Heart right ventricle (tissue), 16 donors: ENCODE measurements at regions not wholly inside any gene's neighbourhood (a gene's known extent, or its start where the extent isn't known, plus 50 kb on each side); places are given as distances from the start of the nearest gene placed in this dataset.

Experiments used
- ATAC-seq, 8 donors: fragments of 200-7000 bp; cut with Tn5 transposase; one replicate each; pipeline ENCODE4 v1.9.1; 2020; ENCODE audit warnings: mild to moderate bottlenecking in 8 of 8, moderate library complexity in 8 of 8, moderate number of reproducible peaks in 1 of 8
- DNase-seq, 2 donors: peaks; one replicate each; pipeline ENCODE4 v3.0.0-alpha.2; 2020
- H3K27ac ChIP-seq, 10 donors: fragments of 200-600 bp; sonication (generic) in 2 of 10; one replicate each; pipeline versions ENCODE4 v1.5.0 to v1.8.0; 2020 to 2022; ENCODE audit warnings: mild to moderate bottlenecking in 3 of 10
- H3K27me3 ChIP-seq, 7 donors: fragments of 200-600 bp; one replicate each; pipeline ENCODE4 v1.8.0; 2021 to 2022; ENCODE audit warnings: mild to moderate bottlenecking in 2 of 7
- H3K36me3 ChIP-seq, 9 donors: fragments of 200-600 bp; sonication (generic) in 1 of 9; one replicate each; pipeline versions ENCODE4 v1.5.0 to v1.8.0; 2020 to 2022; ENCODE audit warnings: mild to moderate bottlenecking in 2 of 9
- H3K4me1 ChIP-seq, 9 donors: fragments of 200-600 bp; sonication (generic) in 1 of 9; one replicate each; pipeline versions ENCODE4 v1.5.0 to v1.8.0; 2020 to 2022; ENCODE audit warnings: mild to moderate bottlenecking in 4 of 9
- H3K4me3 ChIP-seq, 10 donors: fragments of 200-600 bp; sonication (generic) in 2 of 10; one replicate each; pipeline versions ENCODE4 v1.5.0 to v1.8.0; 2020 to 2022; ENCODE audit warnings: mild to moderate bottlenecking in 7 of 10, moderate library complexity in 2 of 10
- H3K9me3 ChIP-seq, 11 donors: fragments of 200-600 bp in 10 of 11; sonication (generic) in 2 of 11; one replicate each; pipeline versions ENCODE4 v1.5.0 to v1.8.0; 2013 to 2022; ENCODE audit warnings: mild to moderate bottlenecking in 2 of 11, control low read depth in 1 of 11, moderate library complexity in 1 of 11
- whole genome bisulfite sequencing, 2 donors: extraction: QIAGEN DNeasy Blood & Tissue Kit; methylation state at CpG; one replicate each; pipeline ENCODE4 v1.1.7; 2013; ENCODE audit warnings: inconsistent platforms in 1 of 2; 5-methylcytosine and 5-hydroxymethylcytosine counted together
- intact Hi-C, 10 donors: fragments of 100-400 bp; cut with DNase I; formaldehyde crosslinking; loops; one replicate each; pipeline versions ENCODE4 v1.11.1 to v1.14.2; 2022
- TF ChIP-seq, protein P1 (sequence below), 9 donors: fragments of 200-600 bp; sonication (generic) in 2 of 9; IDR thresholded peaks; one replicate each; pipeline versions ENCODE4 v1.5.0 to v1.8.0; 2021 to 2022; ENCODE audit warnings: antibody characterized with exemption in 9 of 9, mild to moderate bottlenecking in 5 of 9, moderate library complexity in 1 of 9
- donor health status: Arrhythmogenic right ventricular cardiomyopathy.
- donor health status: ischemic (EF 13 %, LVEDD 7.1; RV severe dilation, severe dysfunction).
- donor health status: healthy with polysubstance abuse.
- donor health status: DM: no; HTN: yes; CAD: no.
- donor health status: DM: no; HTN: no; CAD: no.
- donor health status: ischemic (EF 25% LVEDD 6.9; RV normal size, moderate dysfunction).
- donor health status: ischemic (EF 25% LVEDD 5.7; RV mildly dilated, moderate dysfunction).
- donor health status: healthy.
- donor health status: DM: yes; HTN: yes; CAD: no.
- donor health status: Ischemic cardiomyopathy.
- donor health status: ischemic (EF 35%, LVEDD 5.7; RV mildly dilated, moderate dysfunction).
- donor health status: nonischemic (EF 11% LVEDD 7.7; RV severe dilation, severe dysfunction).
- donor health status: DM: yes; HTN: yes; CAD: no.
- donor health status: PGD.
- donor health status: ischemic (EF 29% LVEDD 5.4; RV normal size, mild dysfunction).
- donor health status: nonischemic (EF 23%, LVEDD 6.1; RV moderate dilation, normal function).

DNA sequence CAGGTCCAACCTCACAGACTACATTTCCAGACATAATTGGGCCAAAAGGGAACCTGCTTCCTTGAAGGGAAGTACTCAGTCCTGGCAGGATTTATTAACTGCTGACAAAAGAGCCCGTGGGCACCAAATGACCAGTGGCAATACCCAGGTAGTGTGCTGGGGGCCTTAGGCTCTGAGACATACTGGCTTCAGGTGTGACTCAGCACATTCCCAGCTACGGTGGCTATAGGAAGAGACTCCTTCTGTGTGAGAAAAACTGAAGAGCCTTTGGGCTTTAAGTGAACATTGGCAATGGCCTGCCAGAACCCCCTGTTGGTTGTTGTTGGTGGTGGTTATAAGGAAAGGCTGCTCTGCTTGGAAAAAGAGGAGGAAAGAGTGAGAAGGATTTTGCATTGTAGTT, 401.8 kb downstream of the KCNJ3 start:
- TF ChIP-seq, protein P1, sequence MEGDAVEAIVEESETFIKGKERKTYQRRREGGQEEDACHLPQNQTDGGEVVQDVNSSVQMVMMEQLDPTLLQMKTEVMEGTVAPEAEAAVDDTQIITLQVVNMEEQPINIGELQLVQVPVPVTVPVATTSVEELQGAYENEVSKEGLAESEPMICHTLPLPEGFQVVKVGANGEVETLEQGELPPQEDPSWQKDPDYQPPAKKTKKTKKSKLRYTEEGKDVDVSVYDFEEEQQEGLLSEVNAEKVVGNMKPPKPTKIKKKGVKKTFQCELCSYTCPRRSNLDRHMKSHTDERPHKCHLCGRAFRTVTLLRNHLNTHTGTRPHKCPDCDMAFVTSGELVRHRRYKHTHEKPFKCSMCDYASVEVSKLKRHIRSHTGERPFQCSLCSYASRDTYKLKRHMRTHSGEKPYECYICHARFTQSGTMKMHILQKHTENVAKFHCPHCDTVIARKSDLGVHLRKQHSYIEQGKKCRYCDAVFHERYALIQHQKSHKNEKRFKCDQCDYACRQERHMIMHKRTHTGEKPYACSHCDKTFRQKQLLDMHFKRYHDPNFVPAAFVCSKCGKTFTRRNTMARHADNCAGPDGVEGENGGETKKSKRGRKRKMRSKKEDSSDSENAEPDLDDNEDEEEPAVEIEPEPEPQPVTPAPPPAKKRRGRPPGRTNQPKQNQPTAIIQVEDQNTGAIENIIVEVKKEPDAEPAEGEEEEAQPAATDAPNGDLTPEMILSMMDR (IDR thresholded peaks at IDR 0.05) = no peak
- no peak for ATAC-seq
- 71 to 73% methylated on average over 2 of the region's 2 CpGs for WGBS, 2 donors

DNA sequence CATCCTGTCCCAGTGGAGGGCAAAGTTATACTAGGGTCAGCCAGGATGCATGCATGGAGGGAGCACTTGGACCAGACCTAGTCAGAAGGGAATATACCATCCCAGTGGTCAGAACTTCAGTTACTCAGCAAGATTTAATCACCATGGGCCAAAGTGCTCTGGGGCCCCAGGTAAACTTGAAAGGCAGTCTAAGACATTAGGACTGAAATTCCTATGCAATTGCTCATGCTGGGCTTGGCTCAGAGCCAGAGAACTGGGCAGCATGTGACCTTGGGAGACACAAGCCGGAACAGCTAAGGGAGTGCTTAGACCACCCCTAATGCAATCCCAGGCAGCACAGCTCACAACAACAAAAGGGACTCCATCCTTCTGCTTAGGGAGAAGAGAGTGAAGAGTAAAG, 401.3 kb downstream of the KCNJ3 start:
- intact Hi-C loops = no loop called here
- Histone ChIP-seq H3K27ac (no peak overlapping the region), H3K4me3 (no peak overlapping the region), H3K9me3 (peaks cover 0 to 22% (median 0%) of the 10 kb centered on the region in 11 donors), H3K36me3 (no peaks in the 10 kb centered on the region), H3K27me3 (no peaks in the 10 kb centered on the region), H3K4me1 (no peaks in the 10 kb centered on the region)
- TF ChIP-seq, protein P1 (IDR thresholded peaks at IDR 0.05) = no peak
- DNase-seq (no peak), ATAC-seq (no peak)
- WGBS, 2 donors = 36 to 37% methylated on average over 1 of the region's 1 CpG

More for the DNA sequence above, 401.8 kb downstream of the KCNJ3 start:
- H3K9me3 ChIP-seq = peaks cover 0 to 22% (median 0%) of the 10 kb centered on the region in 11 donors
- no peaks in the 10 kb centered on the region for H3K27me3 ChIP-seq
- no peaks in the 10 kb centered on the region for H3K36me3 ChIP-seq
- no peak for DNase-seq
- no peaks in the 10 kb centered on the region for H3K4me1 ChIP-seq
- intact Hi-C loops = no loop called here
- no peak overlapping the region for H3K4me3 ChIP-seq
- H3K27ac ChIP-seq = no peak overlapping the region

DNA sequence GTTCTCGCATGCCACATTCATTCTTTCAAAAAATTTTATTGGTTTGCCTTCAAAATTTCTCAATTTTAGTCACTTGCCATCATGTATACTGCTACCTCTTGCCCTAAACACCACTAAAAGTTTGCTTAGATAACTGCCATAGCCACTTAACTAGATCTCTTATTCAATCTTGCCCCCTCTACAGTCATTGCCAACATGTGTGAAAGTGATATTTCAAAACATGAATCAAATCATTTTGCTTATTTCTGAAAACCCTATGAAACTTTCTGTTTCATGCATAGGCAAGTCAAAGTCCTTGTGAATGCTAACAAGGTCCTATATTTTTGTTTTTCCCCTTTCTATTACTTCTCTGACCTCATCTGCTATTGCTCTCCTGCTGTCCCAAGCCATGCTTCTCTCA, 397.1 kb downstream of the KCNJ3 start:
- Histone ChIP-seq H3K27me3 (no peaks in the 10 kb centered on the region), H3K4me1 (no peaks in the 10 kb centered on the region), H3K27ac (no peak overlapping the region), H3K4me3 (no peak overlapping the region), H3K36me3 (no peaks in the 10 kb centered on the region), H3K9me3 (no peaks in the 10 kb centered on the region)
- TF ChIP-seq, protein P1 (IDR thresholded peaks at IDR 0.05) = no peak
- DNase-seq (no peak), ATAC-seq (no peak)
- 90 to 93% methylated on average over 1 of the region's 1 CpG for WGBS, 2 donors
- intact Hi-C loops = no loop called here

DNA sequence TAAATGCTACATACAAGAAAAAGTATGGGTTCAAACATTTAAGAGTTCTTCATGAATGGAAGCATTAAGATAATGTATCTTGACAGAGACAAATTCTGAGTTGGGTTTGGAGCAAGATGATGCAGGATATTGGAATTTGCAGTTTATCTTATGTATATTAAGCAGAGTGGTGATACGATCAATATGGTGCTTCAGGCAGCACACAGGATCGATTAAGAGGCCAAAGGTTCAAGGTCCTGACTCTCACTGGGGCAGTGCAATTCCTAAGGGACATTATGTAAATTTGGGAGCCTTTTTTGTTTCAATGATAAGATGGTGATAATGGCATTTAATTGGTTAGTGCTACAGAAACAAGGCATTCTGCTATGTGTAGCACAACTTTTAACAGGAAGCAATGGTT, 381.9 kb downstream of the KCNJ3 start:
- Histone ChIP-seq H3K4me1 (no peaks in the 10 kb centered on the region), H3K9me3 (peaks cover 0 to 4% (median 0%) of the 10 kb centered on the region in 11 donors), H3K27me3 (no peaks in the 10 kb centered on the region), H3K4me3 (no peak overlapping the region), H3K27ac (no peak overlapping the region), H3K36me3 (no peaks in the 10 kb centered on the region)
- TF ChIP-seq, protein P1 (IDR thresholded peaks at IDR 0.05) = no peak
- intact Hi-C loops = loop anchor here in 1 of 10 donors (2.0 kb wide), 1 partner anchor 26 kb away; no protein-coding TSS in a partner anchor
- ATAC-seq = no peak
- 61 to 65% methylated on average over 2 of the region's 2 CpGs for WGBS, 2 donors
- no peak for DNase-seq
